NOMO-1 (cell line): ENCODE measurements at regions not wholly inside any gene's neighbourhood (a gene's known extent, or its start where the extent isn't known, plus 50 kb on each side); places are given as distances from the start of the nearest gene placed in this dataset.

Experiments
- DNase-seq, 2 experiments: peaks; one replicate each; lab custom pipeline; 2025; ENCODE audit not compliant: unreplicated experiment in 2 of 2; lab: John Stamatoyannopoulos, UW

DNA sequence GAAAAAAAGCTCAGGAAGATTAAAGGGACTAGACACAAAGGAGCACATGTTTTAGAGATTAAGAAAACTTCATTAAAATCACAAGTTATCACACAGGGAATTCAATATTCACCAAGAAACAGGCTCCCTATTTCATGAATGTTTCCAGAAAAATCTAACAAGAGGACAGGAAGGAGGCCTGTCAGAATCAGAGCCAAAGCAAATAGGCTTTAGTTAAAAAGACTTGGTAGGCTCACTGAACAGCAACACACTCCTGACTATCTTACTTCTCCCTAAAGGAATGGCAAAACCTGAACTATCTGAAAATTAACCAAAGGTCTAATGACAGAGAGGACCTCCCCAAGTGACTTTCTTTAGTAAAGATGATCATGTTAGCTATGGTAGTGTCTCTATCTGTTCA lies 188.3 kb upstream of the MEOX2 start:
- no peak for DNase-seq

DNA sequence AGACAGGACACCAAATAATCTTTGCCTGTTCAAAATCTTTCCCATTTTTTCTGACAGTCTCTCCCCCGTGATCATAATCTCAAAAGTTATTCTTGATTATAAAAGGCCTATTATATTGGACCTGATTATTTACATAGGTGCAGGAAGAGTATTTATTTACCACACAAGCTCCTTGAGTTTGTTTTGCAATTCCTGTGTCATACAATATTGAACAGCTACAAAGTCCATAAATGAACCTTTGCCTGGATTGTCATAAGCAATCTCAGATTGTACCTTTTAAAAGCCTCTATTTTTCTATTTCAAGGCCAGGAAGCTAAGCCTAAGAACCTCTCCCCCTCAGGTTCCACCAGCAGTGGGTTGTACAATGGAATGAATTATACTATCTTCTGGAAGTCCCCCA lies 183.9 kb upstream of the MEOX2 start:
- no peak for DNase-seq

DNA sequence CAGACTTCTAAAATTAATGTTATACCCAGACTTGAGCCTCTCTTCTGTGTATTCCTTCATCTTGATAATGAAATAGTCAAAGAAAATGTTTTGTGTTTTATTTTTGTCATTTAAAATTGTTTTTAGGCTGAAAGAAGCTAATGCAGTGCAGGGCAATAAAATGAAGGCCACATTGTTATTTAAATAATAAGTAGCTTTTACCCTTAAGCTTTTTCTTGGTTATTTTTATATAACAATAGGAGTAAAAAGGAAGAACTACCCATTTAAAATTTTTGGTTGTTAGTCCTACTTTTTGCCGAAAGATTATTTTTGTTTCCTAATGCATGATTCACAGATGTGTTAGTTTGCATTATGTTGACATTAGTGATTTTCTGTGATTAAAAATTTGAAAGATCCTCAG lies 181.0 kb upstream of the MEOX2 start:
- DNase-seq: no peak

DNA sequence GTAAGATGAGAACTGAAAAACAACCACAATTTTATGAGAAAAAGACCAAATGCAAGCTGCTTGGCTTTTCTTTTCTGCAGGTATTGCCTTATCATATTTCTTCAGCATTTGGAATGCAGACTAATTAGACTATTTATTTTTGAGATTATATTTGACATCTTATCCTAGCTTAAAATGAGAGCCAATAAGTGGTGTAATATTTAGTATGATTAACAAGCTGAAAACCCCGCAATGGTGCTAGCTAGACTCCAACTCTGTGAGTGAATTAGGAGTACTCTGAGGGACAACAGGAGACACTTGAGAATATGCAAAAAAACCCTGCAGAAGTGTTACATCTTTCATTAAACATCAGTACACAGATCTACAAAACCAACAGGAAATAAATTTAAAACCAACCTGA lies 180.3 kb upstream of the MEOX2 start:
- no peak for DNase-seq

DNA sequence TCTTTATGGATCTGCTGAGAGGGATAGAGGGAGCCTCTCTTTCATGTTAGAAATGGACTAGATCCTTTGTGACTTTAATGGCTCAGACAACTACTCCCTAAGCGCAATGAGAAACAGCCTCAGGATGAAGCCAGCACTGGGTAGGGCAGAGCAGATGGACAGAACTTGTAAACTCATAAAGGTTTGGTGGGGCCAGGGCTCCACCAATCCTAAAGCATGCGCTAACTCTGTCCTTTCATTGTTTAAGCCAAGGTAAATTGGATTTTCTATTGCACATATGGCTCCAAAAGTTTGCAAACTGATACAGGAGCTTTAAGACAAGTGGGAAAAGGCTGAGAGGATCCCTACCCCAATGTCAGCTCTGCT lies 178.1 kb upstream of the MEOX2 start:
- no peak for DNase-seq

DNA sequence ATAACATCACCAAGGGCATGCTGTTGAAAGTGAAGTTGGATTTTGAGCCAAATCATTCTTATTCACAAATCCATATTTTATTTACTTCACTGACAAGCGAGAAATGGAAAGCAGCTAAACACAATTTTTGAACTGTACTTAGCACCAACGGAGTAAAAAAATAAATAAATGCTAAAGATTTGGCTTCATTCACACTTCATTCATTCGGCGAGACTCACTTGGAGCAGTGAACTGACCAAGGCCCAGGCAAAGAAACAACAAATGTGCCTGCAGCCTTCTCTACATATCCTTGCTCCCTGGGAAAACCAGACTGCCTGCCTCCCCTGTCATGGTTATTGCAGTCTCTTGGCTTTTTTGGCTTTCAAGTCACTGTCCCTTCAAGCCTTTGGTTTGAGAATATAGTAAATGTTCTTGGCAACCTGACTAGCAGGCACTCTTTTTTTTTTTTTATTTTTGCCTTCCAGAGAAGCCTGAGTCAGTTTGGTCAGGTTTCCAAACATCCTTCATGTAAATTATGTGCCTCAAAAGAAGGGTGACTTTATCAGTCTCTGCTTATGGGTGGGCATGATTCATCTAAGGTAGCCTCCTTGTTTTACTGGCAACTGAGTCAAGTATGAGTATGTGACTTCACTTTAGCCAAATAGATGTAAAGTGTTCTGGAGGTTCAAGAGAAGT lies 177.6 kb upstream of the MEOX2 start:
- no peak for DNase-seq

DNA sequence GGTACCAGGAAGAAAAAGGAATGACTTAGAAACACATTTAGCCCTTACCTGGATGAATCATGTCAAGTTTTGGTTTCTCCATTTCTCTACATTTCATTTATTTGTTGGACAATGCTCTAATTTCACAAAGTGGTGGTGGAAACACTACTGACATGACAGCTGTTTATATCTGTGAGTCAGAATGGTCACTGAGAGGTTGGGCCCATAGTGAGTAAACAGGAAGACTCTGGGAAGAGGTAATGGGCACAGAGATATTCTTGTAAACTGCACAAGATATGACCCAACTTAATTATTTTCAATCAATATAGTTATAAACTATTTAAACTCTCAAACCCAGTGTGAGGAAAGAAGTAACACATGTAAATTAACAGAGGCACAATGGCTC lies 176.3 kb upstream of the MEOX2 start:
- DNase-seq: no peak

DNA sequence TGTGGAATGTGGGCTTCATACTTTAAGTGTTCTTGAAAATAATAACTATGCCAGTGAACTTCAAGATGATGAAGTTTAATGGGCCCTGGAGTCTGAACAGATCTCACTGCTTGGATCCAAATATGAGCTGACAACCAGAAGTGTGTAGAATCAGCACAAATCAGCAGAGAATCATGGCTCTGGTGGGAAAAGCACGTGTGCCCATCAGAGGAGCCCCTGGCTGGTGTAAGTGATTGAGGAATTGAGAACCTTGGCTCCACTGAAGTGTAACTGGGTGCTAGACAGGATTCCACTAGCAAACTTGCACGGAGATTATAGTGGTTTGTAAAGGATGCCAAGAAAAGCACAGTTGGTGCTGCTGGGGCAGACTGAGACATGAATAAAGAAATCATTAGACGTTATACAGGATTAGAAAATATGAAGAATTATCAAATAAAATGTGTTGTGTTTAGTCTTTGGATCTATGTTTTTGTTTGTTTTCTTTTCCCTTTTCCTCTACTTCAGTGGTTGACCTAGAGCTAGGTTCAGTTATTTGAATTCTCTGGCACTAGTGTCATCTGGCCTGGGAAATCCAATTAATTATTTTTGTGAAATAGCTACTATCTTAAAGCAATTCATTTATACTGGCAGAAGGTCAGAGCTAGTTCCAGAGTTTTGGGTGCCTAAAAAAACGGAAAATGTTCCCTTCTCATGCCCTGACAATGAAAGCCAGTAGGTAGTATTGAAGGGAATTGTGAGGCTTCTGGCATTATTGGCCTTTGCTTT lies 175.7 kb upstream of the MEOX2 start:
- no peak for DNase-seq

DNA sequence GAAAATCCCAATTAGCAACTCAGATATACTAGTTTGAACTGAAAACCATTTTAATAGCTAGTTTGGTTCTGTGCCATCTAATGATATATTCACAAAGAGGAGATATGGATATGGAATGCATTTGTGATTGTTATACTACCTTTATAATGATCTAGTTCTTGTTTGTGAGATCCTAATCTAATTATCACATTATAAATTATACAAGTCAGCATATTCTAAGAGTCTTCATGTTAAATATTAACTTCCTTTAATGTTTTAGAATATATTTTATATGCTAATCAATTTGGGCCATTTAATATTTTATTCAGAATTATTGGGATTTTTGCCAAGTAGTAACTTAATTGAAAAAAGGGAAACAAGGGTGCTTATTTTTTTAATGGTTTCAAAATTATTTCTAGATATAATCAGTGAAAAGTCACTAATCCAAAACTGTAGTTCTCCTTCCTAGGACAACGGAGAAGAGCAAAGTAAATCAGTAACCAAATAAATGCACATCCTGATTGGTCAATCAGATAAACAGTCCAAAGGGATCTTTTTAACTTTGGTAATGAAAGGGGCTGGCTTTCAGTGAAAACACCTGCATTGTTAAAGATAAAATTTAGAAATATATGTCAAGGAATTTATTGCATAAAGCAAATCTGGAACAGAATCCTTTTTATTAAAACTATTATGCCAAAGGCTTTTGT lies 173.9 kb upstream of the MEOX2 start:
- DNase-seq: no peak

DNA sequence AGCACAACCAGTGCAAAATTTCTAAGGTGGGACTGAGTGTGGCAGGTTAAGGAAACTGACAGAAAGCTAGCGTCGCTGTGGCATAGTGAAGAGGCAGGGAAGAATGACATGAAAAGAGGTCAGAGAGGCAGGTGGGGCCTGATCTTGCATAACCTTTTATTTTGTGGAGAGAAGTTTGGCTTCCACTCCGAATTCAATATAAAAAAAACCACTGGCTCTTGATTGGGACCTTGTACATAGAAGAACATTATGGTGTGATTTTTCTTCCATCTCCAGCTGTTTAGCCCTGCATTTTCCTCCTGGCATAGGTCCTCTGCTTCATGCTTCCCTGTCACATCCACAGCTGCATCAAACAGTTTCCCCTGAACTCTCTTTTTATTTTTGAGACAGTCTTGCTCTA lies 170.5 kb upstream of the MEOX2 start:
- DNase-seq: no peak

DNA sequence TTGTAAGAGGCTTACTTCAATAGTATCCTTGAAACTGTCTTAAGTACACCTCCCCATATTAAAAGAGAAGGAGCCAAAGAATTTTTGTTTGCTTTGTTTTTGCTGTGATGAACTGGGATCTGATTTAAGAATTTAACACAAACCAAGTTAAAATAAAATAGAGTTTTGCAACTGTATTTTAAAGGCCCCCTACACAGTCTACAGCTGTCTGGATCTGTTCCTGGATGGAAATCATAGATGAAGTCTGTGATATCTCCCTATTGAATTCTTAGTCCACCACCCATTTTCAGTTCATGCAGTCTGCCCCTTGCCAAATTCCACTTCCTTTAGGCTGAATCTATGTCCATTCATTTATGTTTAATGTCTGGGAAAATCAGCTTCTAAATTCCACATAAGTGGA lies 169.8 kb upstream of the MEOX2 start:
- DNase-seq: no peak

DNA sequence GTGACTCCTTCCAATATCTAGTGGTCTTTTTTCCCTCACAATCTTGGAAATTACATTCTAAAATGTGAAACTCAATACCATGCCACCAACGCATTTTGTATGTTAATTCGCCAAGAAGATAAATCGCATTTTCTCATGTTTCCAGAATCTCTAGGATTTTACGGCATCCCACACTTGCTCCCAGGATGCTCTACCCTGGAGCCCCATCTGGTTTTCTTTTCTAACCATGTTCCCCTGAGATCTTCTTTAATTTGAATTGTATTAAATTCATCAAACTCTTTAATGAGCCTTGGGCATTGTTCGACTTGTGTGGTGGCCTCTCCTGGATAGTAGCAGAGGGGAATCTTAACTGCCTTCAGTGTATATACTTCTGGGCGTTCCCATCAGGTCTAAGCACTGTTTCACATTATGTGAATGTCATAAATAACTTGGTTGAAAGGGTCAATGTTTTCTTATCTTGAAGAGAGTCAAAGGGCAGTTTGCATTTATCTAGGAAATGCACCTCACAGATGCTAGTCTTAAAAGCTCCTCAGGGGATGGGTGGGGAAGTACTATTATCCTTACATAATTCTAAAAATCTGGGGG lies 169.1 kb upstream of the MEOX2 start:
- no peak for DNase-seq

DNA sequence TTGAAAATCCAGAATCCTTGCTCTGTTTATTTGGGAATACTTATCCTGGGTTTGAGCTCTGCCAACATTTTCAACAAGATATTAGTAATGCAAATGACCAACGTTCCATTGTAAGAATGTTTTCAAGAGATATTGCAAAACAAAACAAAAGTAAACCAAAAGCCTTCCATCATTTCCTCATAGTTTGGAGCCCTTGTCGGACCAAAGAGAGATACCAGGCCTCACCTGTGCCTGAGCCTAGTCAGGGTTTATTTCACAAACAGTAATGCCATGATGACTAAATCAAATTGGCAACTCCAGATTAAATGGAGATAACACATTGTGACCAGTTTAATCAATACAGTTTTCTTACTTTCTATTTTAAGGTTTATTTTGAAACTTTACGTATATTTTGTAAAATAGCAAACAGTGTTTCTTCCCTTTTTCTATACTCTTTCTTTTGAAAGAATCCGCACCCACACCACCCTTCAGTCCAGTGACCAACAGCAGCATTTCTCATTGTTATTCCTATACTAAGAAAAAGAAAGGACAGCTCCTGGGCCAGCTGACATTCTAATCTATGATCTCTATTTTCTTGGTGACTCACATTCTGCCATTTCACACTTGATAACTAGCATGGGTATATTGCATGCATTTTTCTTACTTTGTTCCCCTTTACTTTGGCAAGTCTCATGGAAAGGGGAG lies 168.5 kb upstream of the MEOX2 start:
- DNase-seq: no peak

DNA sequence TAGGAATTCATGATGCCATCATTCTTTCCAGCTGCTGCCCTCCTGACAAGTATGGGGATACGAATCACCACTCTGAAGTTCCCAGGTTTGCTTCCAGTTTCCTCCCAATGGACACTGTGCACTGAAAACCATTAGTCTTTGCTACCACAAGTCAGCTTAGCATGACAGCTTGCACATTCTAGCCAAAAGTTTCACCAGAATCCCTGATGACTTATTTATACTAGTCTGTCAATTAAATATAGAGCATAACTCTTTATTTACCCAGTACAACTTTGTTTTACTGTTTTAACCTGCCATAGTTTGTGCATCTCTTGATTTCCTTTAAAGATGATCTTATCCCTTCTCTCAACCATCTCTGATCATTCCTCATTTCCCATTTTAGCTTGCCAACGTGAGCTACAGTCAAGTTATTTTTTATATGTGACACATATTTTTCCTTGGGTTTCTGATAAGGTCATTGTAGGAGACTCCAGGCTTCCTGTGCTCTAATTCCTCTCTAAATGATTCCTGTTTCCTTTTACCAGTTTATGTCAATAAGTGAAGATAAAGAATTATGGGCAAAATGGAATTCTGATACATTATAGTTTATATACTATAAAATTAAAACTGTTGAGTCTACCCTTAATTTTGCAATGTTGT lies 167.5 kb upstream of the MEOX2 start:
- DNase-seq: no peak

DNA sequence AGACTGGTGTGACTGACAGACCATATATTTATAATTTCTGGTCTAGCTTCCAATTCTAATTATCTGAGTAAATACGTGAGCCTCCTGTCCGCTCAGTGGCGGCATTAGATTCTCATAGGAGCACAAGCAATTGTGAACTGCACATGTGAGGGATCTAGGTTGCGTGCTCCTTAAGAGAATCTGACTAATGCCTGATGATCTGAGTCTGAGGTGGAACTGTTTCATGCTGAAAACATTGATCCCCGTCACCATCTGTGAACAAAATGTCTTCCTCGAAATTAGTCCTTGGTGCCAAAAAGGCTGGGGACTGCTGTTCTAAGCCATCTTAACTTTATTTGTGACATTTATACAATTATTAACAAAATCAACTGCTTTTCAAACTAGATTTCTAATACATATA lies 164.7 kb upstream of the MEOX2 start:
- no peak for DNase-seq

DNA sequence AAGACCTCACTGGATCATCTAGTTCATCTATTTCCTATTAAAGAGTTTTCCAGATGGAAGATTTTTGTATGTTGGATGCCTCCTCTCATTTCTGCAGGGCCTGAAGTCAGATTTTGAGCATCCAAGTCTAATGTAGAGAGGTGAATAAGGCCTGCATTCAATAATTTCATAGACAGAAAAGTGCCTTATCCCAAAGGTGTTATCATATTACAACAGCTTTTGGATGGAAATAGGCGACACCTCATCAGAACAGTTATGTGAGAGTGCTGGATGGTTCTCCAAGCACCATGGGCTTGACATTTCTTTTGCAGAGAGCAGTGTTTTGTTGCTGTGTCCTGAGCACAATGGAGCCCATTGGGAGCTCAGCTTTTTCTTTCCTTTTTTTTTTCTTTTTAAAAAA lies 162.4 kb upstream of the MEOX2 start:
- DNase-seq: no peak

DNA sequence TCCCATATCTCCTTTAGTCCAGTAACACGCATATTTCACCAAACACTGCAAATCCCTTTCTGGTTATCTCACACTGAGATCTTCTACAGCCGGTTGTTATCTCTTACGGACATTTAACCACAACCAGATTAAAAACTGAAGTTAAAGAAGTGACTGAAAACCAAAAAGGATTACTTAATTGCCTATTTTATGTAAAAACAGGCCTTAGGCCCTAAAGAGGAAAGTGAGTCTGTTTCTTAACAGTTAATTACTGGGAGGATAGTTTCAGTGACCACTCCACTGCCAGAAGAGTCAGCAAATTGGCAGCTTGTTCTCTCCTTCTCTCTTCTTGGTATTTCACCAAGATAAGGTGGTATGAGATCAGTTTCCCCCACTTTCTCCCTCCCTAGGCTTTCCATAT lies 161.9 kb upstream of the MEOX2 start:
- peak; percentile 20 to 63 for DNase-seq

DNA sequence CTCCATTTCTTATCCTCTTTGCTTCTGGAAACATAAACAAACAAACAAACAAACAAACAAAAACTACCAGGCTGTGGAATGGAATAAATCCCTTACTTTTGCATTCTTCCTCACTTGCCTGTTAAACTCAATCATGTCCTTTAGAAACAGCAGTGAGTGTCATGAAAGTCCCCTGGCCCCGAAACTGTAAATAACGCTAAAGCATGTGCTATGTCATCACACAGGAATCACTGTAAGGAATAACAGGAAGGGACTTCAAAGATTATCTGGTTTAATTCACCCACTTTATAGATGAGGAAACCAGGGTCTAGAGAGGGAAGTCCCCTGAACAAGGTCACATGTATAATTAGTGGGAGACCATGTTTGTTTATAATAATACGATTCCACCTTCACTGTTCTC lies 159.4 kb upstream of the MEOX2 start:
- DNase-seq: no peak

DNA sequence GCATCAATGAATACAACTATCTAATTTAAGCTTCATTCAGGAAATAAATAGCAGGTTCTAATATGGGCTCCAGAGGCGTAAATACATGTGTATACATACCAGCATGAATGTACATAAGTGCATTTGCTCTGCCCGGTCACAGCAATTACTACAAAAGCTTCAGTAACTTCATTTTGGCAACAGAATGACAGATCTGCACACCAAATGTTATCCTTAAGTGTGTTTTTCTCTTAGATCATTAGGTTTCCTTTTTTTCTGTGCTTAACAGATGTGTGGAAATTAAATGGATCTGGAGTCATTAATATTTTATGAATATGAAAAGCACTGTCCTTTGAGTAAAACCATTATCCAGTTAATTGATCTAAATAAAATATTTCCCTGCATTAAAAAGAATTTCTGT lies 159.0 kb upstream of the MEOX2 start:
- DNase-seq: no peak

DNA sequence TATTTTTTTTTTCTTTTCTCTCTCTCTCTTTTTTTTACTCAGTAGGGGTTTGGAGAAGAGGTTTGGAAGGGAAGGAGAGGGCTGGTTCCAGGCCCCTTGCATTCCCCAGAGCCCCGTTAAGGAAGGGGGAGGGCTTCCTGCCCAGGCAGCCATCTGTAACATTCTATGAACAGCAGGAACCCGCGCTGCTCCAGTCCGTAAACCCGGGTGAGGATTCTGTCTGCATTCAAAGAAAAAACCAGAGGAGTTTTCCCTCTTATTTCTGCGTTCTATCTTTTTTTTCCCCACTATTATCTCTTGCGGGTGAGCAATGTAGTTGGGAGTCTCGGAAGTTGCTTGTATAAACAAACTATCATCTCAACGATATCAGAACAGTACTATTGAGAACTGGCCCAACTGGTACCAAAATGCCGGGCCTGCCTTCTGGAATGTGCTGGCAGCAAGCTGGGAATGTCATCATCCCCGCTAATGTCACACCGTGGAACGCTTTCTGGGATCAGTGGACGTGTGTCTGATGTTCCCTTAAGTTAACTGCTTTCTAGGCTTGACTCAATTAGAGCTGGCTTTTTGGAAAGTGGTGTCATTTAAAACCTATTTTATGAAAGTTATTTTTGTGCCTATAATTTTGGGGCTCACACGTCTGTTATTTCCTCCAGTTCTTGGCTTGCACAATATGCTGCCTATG lies 153.1 kb upstream of the MEOX2 start:
- DNase-seq: no peak
